K562 (cell line): ENCODE measurements at regions not wholly inside any gene's neighbourhood (a gene's known extent, or its start where the extent isn't known, plus 50 kb on each side); places are given as distances from the start of the nearest gene placed in this dataset.
"Not testable (repeated sequence)": the region's sequence is repeated elsewhere in the genome, so short reads cannot be mapped to it uniquely, and the experiment has no call there.

ENCODE experiments used
- ATAC-seq: fragments of 200-7000 bp; cut with Tn5 transposase; 3 replicates; pipeline ENCODE4 v1.9.1; 2020; ENCODE audit warnings: moderate library complexity
- BruUV-seq: library from RNA; stranded (reverse); fragments of 400-500 nt; replicated peaks from 2 replicates; lab custom pipeline; 2021; lab: Mats Ljungman, UMichigan
- CTCF ChIA-PET: fragments of 300-600 bp; formaldehyde crosslinking; extraction: SDS; loops from one replicate; lab custom pipeline; 2021; ENCODE audit warnings: low intra/inter-chr PET ratio; lab: Yijun Ruan, JAX
- POLR2A ChIA-PET: fragments of 300-600, 350-650 bp; sonication (Branson Sonifier 250); formaldehyde crosslinking; extraction: SDS; loops from one replicate; lab custom pipeline; 2021; ENCODE audit warnings: antibody characterized with exemption, inconsistent platforms; lab: Yijun Ruan, JAX
- DNase-seq, 4 experiments: peaks; one replicate each; pipeline versions ENCODE4 v3.0.0 to v3.0.0-alpha.2; 2011 to 2018; ENCODE audit warnings: low spot score in 3 of 4, mixed read lengths in 3 of 4; ENCODE audit errors: extremely low read depth in 1 of 4
- FAIRE-seq: peaks from 2 replicates; lab custom pipeline; 2011; peaks lifted over from hg19 to GRCh38; lab: Jason Lieb, UNC
- H2AFZ ChIP-seq: 2 replicates; pipeline ENCODE4 v1.6.0; 2011; ENCODE audit warnings: low read depth, low read length, control low read depth, inconsistent platforms
- H3K27ac ChIP-seq: fragments of 200-600 bp; 3 replicates; pipeline ENCODE4 v1.8.0; 2011; ENCODE audit warnings: low read depth, mild to moderate bottlenecking, control low read depth, inconsistent platforms, low read length, moderate library complexity, mixed read lengths; ENCODE audit errors: extremely low read depth
- H3K27me3 ChIP-seq, 2 experiments: fragments of 300-600 bp in 1 of 2; 2 replicates in 1 of 2; 3 replicates in 1 of 2; pipeline versions ENCODE4 v1.6.0 to v1.8.0; 2011; ENCODE audit warnings: inconsistent platforms in 2 of 2, low read length in 2 of 2, mild to moderate bottlenecking in 1 of 2, mixed read lengths in 1 of 2, moderate library complexity in 1 of 2; ENCODE audit not compliant: control insufficient read depth in 2 of 2, insufficient read depth in 2 of 2
- H3K36me3 ChIP-seq: fragments of 300-600 bp; 3 replicates; pipeline ENCODE4 v1.8.0; 2011; ENCODE audit warnings: mild to moderate bottlenecking, low read length, inconsistent platforms; ENCODE audit not compliant: control insufficient read depth, insufficient read depth
- H3K4me1 ChIP-seq, 2 experiments: fragments of 200-600 bp in 1 of 2; replicated peaks in 1 of 2; 2 replicates in 1 of 2; 3 replicates in 1 of 2; pipeline versions ENCODE4 v1.5.1 to v1.8.0; 2011; ENCODE audit warnings: inconsistent platforms in 2 of 2, low read length in 2 of 2, mild to moderate bottlenecking in 1 of 2, mixed read lengths in 1 of 2, moderate library complexity in 1 of 2; ENCODE audit not compliant: control insufficient read depth in 2 of 2, insufficient read depth in 2 of 2
- H3K4me2 ChIP-seq: 2 replicates; pipeline ENCODE4 v1.6.1; 2011; ENCODE audit warnings: low read length, control low read depth, inconsistent platforms, mixed read lengths; ENCODE audit not compliant: insufficient read depth
- H3K4me3 ChIP-seq: fragments of 200-600 bp; sonication (generic), shearing (Covaris generic); 2 replicates; pipeline ENCODE4 v1.5.1; 2016; ENCODE audit warnings: control low read depth, inconsistent platforms
- H3K79me2 ChIP-seq: fragments of 200-600 bp; 3 replicates; pipeline ENCODE4 v1.8.0; 2011; ENCODE audit warnings: low read length, inconsistent platforms; ENCODE audit not compliant: control insufficient read depth, insufficient read depth
- H3K9ac ChIP-seq, 2 experiments: 2 replicates each; pipeline versions ENCODE4 v1.6.0 to v1.6.1; 2011; ENCODE audit warnings: low read depth in 2 of 2, low read length in 2 of 2, control low read depth in 1 of 2, inconsistent platforms in 1 of 2, mild to moderate bottlenecking in 1 of 2, mixed read lengths in 1 of 2; ENCODE audit not compliant: insufficient read depth in 1 of 2
- H3K9me1 ChIP-seq: one replicate; pipeline ENCODE4 v1.6.0; 2011; ENCODE audit warnings: inconsistent platforms, mild to moderate bottlenecking, low read length, moderate library complexity; ENCODE audit not compliant: control insufficient read depth, insufficient read depth
- H3K9me3 ChIP-seq: replicated peaks from 2 replicates; pipeline ENCODE4 v1.5.1; 2011; ENCODE audit warnings: low read depth, low read length, inconsistent platforms; ENCODE audit not compliant: control insufficient read depth, insufficient read depth
- H4K20me1 ChIP-seq: replicated peaks from 2 replicates; pipeline ENCODE4 v1.6.1; 2011; ENCODE audit warnings: low read length, inconsistent platforms, mixed read lengths; ENCODE audit not compliant: control insufficient read depth, insufficient read depth
- ATF7 ChIP-seq: fragments of 450-650 bp; IDR thresholded peaks from 2 replicates; pipeline ENCODE4 v1.7.1; 2014; ENCODE audit warnings: mild to moderate bottlenecking, moderate library complexity
- BCOR ChIP-seq: fragments of 450-650 bp; IDR thresholded peaks from 2 replicates; pipeline ENCODE4 v1.6.1; 2016
- ESRRA ChIP-seq: fragments of 450-650 bp; IDR thresholded peaks from 2 replicates; pipeline ENCODE4 v1.6.1; 2014; ENCODE audit warnings: low read depth, mild to moderate bottlenecking, moderate library complexity, borderline replicate concordance
- FOXM1 ChIP-seq, 2 experiments: fragments of 450-650 bp in 1 of 2; sonication (generic) in 1 of 2; formaldehyde crosslinking in 1 of 2; IDR thresholded peaks; 2 replicates each; pipeline versions ENCODE4 v1.6.1 to v1.9.0; 2017 to 2022; ENCODE audit warnings: low read depth in 2 of 2, mild to moderate bottlenecking in 2 of 2, missing genetic modification reagents in 1 of 2, moderate library complexity in 1 of 2
- HCFC1 ChIP-seq: IDR thresholded peaks from 2 replicates; pipeline ENCODE4 v1.6.1; 2012; ENCODE audit warnings: low read depth, low read length, improper control_type of control experiment
- IRF2 ChIP-seq: sonication (generic); formaldehyde crosslinking; IDR thresholded peaks from 2 replicates; pipeline ENCODE4 v1.8.1; 2022; ENCODE audit warnings: mild to moderate bottlenecking, missing genetic modification reagents
- MNT ChIP-seq, 2 experiments: fragments of 450-650 bp; conservative IDR thresholded peaks; 2 replicates each; pipeline ENCODE4 v1.6.1; 2017; ENCODE audit warnings: mild to moderate bottlenecking in 2 of 2, moderate library complexity in 2 of 2
- NR4A1 ChIP-seq, 2 experiments: fragments of 250-450 bp in 1 of 2; fragments of 450-650 bp in 1 of 2; sonication (Bioruptor Pico) in 1 of 2; IDR thresholded peaks; 2 replicates each; pipeline versions ENCODE4 v1.4.0 to v1.6.1; 2016 to 2020; ENCODE audit warnings: mild to moderate bottlenecking in 2 of 2, missing compliant biosample characterization in 1 of 2, missing genetic modification characterization in 1 of 2, moderate library complexity in 1 of 2
- POLR2H ChIP-seq: IDR thresholded peaks from 2 replicates; pipeline ENCODE4 v1.6.1; 2016; ENCODE audit warnings: missing genetic modification characterization, low read depth, mild to moderate bottlenecking, control low read depth, missing compliant biosample characterization, moderate library complexity
- USF2 ChIP-seq: sonication (generic); formaldehyde crosslinking; IDR thresholded peaks from 2 replicates; pipeline ENCODE4 v1.5.0; 2020; ENCODE audit warnings: missing genetic modification reagents
- ZNF146 ChIP-seq: IDR thresholded peaks from one replicate; pipeline ENCODE4 v1.6.1; 2018; ENCODE audit warnings: missing compliant biosample characterization; ENCODE audit not compliant: unreplicated experiment
- ZNF197 ChIP-seq: fragments of 200-800 bp; sonication (Bioruptor generic); IDR thresholded peaks from 2 replicates; pipeline ENCODE4 v1.6.1; 2016; ENCODE audit warnings: low read depth, missing genetic modification characterization, missing compliant biosample characterization
- WGBS: fragments of 100-300 bp; shearing (Covaris generic); methylation state at CpG from one replicate; pipeline ENCODE4 v1.1.6; 2016; ENCODE audit warnings: low coverage, mixed read lengths; ENCODE audit not compliant: insufficient coverage; ENCODE audit errors: missing lambda C conversion rate; 5-methylcytosine and 5-hydroxymethylcytosine counted together
- in situ Hi-C: fragments of 300-500 bp; cut with MboI; formaldehyde crosslinking; loops from 4 replicates; pipeline ENCODE4 v1.15.0; 2018; ENCODE audit warnings: inconsistent platforms, mixed read lengths
- intact Hi-C: fragments of 100-400 bp; cut with micrococcal nuclease; formaldehyde crosslinking; loops from 2 replicates; pipeline ENCODE4 v1.14.2; 2022

- H3K9me3 ChIP-seq, H3K9me1 ChIP-seq, H3K4me3 ChIP-seq, in situ Hi-C loops, H3K27me3 ChIP-seq, ATAC-seq, H2AFZ ChIP-seq, FAIRE-seq, BruUV-seq, H3K36me3 ChIP-seq, H3K9ac ChIP-seq, DNase-seq, H3K79me2 ChIP-seq, H3K4me2 ChIP-seq, H3K4me1 ChIP-seq, intact Hi-C loops, CTCF ChIA-PET, H3K27ac ChIP-seq, H4K20me1 ChIP-seq: not testable (repeated sequence)
- TF ChIP-seq BCOR, result 0 out of 2 replicates have a peak, but pooled peaks have one; percentile 12
- TF ChIP-seq ZNF146, result peak; percentile 53
- 24% methylated on average over 3 of the region's 5 CpGs for WGBS
- POLR2A ChIA-PET, result interaction anchor here (0.6 kb wide), 2 partner anchors 19 to 771 kb away, joined by 3 read pairs; no protein-coding TSS in a partner anchor
Observed at GRCh38 chr1:199930067-199930466, 97.4 kb upstream of the NR5A2 start.

GRCh38 chr1:199931666-199932377 is 95.7 kb upstream of the NR5A2 start:
- Histone ChIP-seq H3K79me2 (no peaks in the 10 kb centered on the region), H4K20me1 (no peaks in the 10 kb centered on the region), H3K4me1 (no peaks in the 10 kb centered on the region), H3K9ac (peak overlapping the region; percentile 3 to 10; a peak in 2 of 4 replicates), H3K27ac (peak overlapping the region; percentile 27; the same call in 2 of the 3 replicates), H3K27me3 (peaks cover 0 to 2% of the 10 kb centered on the region in 2 experiments; a peak in 1 of 5 replicates), H3K36me3 (no peaks in the 10 kb centered on the region), H3K9me3 (no peaks in the 10 kb centered on the region), H2AFZ (peak overlapping the region; percentile 95), H3K4me2 (peak overlapping the region; percentile 76), H3K9me1 (no peaks in the 10 kb centered on the region), H3K4me3 (peak overlapping the region; percentile 31)
- ATAC-seq, result peak; percentile 93
- BruUV-seq, result no TSS peak
- in situ Hi-C loops, result no loop called here
- ChIA-PET POLR2A (interaction anchor here (0.6 kb wide), 1 partner anchor 165 kb away, joined by 3 read pairs; no protein-coding TSS in a partner anchor), CTCF (no interaction called here)
- peak; percentile 80 for FAIRE-seq
- intact Hi-C loops, result no loop called here
- 5% methylated on average over 7 of the region's 7 CpGs for WGBS
- DNase-seq, result peak in 3 of 4 experiments; percentile 36 to 75 (median 60)
- peak; percentile 55; the same call in 1 of the 2 replicates for TF ChIP-seq POLR2H (tag)
- TF ChIP-seq ATF7, result peak; percentile 66; the same call in 1 of the 2 replicates
- TF ChIP-seq MNT (conservative IDR thresholded peaks at IDR 0.05), result peak; percentile 84 to 89
- peak; percentile 86 for TF ChIP-seq FOXM1 (IDR thresholded peaks at IDR 0.05; ENCODE audit: low read depth)
- TF ChIP-seq FOXM1 (CRISPR knock-in tag; IDR thresholded peaks at IDR 0.05; ENCODE audit: low read depth), result no peak
- TF ChIP-seq HCFC1, result peak; percentile 58
- TF ChIP-seq ESRRA, result peak; percentile 31; the same call in 1 of the 2 replicates
- TF ChIP-seq NR4A1 (CRISPR knock-in tag; IDR thresholded peaks at IDR 0.05), result no peak
- TF ChIP-seq NR4A1 (tag; IDR thresholded peaks at IDR 0.05), result peak; percentile 78; the same call in 1 of the 2 replicates
- TF ChIP-seq ZNF197 (CRISPR knock-in tag), result 0 out of 2 replicates have a peak, but pooled peaks have one; percentile 2
- TF ChIP-seq USF2, result peak; percentile 91
- TF ChIP-seq IRF2, result peak; percentile 98
